ENCODE measurements at regions not wholly inside any gene's neighbourhood (a gene's known extent, or its start where the extent isn't known, plus 50 kb on each side); places are given as distances from the start of the nearest gene placed in this dataset.
"Not testable (repeated sequence)": the region's sequence is repeated elsewhere in the genome, so short reads cannot be mapped to it uniquely, and the experiment has no call there.

- intact Hi-C loops (cut with DNase I, micrococcal nuclease), result no loop called here
- Histone ChIP-seq H3K27ac (ENCODE audit: low read depth in 1 of 2, low read length in 2 of 2) (no peak overlapping the region), H3K4me1 (ENCODE audit: insufficient read depth, low read length) (peaks cover 40% of the 10 kb centered on the region), H3K27me3 (ENCODE audit: control insufficient read depth in 1 of 2, insufficient read depth in 2 of 2, low read length in 2 of 2) (no peaks in the 10 kb centered on the region), H3K4me3 (ENCODE audit: low read length) (no peak overlapping the region), H3K36me3 (ENCODE audit: insufficient read depth, low read length) (no peaks in the 10 kb centered on the region), H3K9me3 (ENCODE audit: control insufficient read depth in 1 of 2, insufficient read depth in 1 of 2, low read length in 2 of 2) (no peaks in the 10 kb centered on the region)
- peak; percentile 63 for TF ChIP-seq CTCF (IDR thresholded peaks at IDR 0.05)
- H3K9me3 Mint-ChIP-seq, result no peaks in the 10 kb centered on the region
- H3K4me3 Mint-ChIP-seq, result no peak overlapping the region
- H3K4me1 Mint-ChIP-seq (ENCODE audit: low read depth), result peaks cover 58% of the 10 kb centered on the region
- ChIA-PET POLR2A (interaction anchor here (0.7 to 1.7 kb wide), 7 partner anchors 16 to 297 kb away, joined by 3 to 4 read pairs (median 3); no protein-coding TSS in a partner anchor), CTCF (interaction anchor here (0.9 to 1.5 kb wide), 6 partner anchors 10 to 300 kb away, joined by 3 to 14 read pairs (median 4); no protein-coding TSS in a partner anchor)
- ATAC-seq (ENCODE audit: poor library complexity), result peak; percentile 72
- no peaks in the 10 kb centered on the region for H3K27me3 Mint-ChIP-seq
- no peaks in the 10 kb centered on the region for H3K36me3 Mint-ChIP-seq (ENCODE audit: low read depth)
- H3K27ac Mint-ChIP-seq, result peak overlapping the region; percentile 16
- peak in 7 of 14 experiments; percentile 22 to 79 (median 55) for DNase-seq
These were observed 233.2 kb upstream of the PRSS1 start for GRCh38 chr7:142516038-142516501.

- POLR2A ChIA-PET; H3K27me3 Mint-ChIP-seq; ATAC-seq (ENCODE audit: poor library complexity); H3K9me3 Mint-ChIP-seq; H3K36me3 ChIP-seq (ENCODE audit: insufficient read depth, low read length); H3K36me3 Mint-ChIP-seq (ENCODE audit: low read depth); intact Hi-C loops (cut with DNase I, micrococcal nuclease); H3K9me3 ChIP-seq (ENCODE audit: control insufficient read depth in 1 of 2, insufficient read depth in 1 of 2, low read length in 2 of 2); H3K27ac ChIP-seq (ENCODE audit: low read depth in 1 of 2, low read length in 2 of 2); H3K27ac Mint-ChIP-seq; CTCF ChIA-PET; H3K27me3 ChIP-seq (ENCODE audit: control insufficient read depth in 1 of 2, insufficient read depth in 2 of 2, low read length in 2 of 2); H3K4me3 ChIP-seq (ENCODE audit: low read length); DNase-seq; H3K4me3 Mint-ChIP-seq: not testable (repeated sequence)
- peaks cover 57% of the 10 kb centered on the region for H3K4me1 Mint-ChIP-seq (ENCODE audit: low read depth)
- H3K4me1 ChIP-seq (ENCODE audit: insufficient read depth, low read length), result peaks cover 41% of the 10 kb centered on the region
These were observed 234.6 kb upstream of the PRSS1 start for GRCh38 chr7:142514716-142515115.

GRCh38 chr7:142513178-142513955, 235.9 kb upstream of the PRSS1 start:
- no peaks in the 10 kb centered on the region for H3K9me3 ChIP-seq (ENCODE audit: control insufficient read depth in 1 of 2, insufficient read depth in 1 of 2, low read length in 2 of 2)
- H3K27ac Mint-ChIP-seq, result no peak overlapping the region
- H3K4me3 ChIP-seq (ENCODE audit: low read length), result no peak overlapping the region
- H3K4me1 ChIP-seq (ENCODE audit: insufficient read depth, low read length), result peaks cover 43% of the 10 kb centered on the region
- H3K27me3 Mint-ChIP-seq, result no peaks in the 10 kb centered on the region
- TF ChIP-seq CTCF (IDR thresholded peaks at IDR 0.05), result no peak
- CTCF ChIA-PET, result no interaction called here
- no peaks in the 10 kb centered on the region for H3K9me3 Mint-ChIP-seq
- H3K27ac ChIP-seq (ENCODE audit: low read depth in 1 of 2, low read length in 2 of 2), result no peak overlapping the region
- no peaks in the 10 kb centered on the region for H3K36me3 Mint-ChIP-seq (ENCODE audit: low read depth)
- no peaks in the 10 kb centered on the region for H3K36me3 ChIP-seq (ENCODE audit: insufficient read depth, low read length)
- H3K4me1 Mint-ChIP-seq (ENCODE audit: low read depth), result peaks cover 57% of the 10 kb centered on the region
- H3K4me3 Mint-ChIP-seq, result no peak overlapping the region
- POLR2A ChIA-PET, result no interaction called here
- no peaks in the 10 kb centered on the region for H3K27me3 ChIP-seq (ENCODE audit: control insufficient read depth in 1 of 2, insufficient read depth in 2 of 2, low read length in 2 of 2)
- ATAC-seq (ENCODE audit: poor library complexity), result no peak
- intact Hi-C loops (cut with DNase I, micrococcal nuclease), result no loop called here
- DNase-seq, result no peak
